OCI-LY7 (cell line): ENCODE measurements at regions not wholly inside any gene's neighbourhood (a gene's known extent, or its start where the extent isn't known, plus 50 kb on each side); places are given as distances from the start of the nearest gene placed in this dataset.

Source experiments
- BruUV-seq: library from RNA; stranded (reverse); fragments of 400-500 nt; replicated peaks from 2 replicates; lab custom pipeline; 2021; lab: Mats Ljungman, UMichigan
- CTCF ChIA-PET: fragments of 300-600 bp; sonication (Branson Sonifier 250); formaldehyde crosslinking; loops from one replicate; lab custom pipeline; 2022; ENCODE audit warnings: antibody characterized with exemption; ENCODE audit not compliant: unreplicated experiment; lab: Charles Lee
- POLR2A ChIA-PET: fragments of 300-600 bp; sonication (Branson Sonifier 250); formaldehyde crosslinking; loops from one replicate; lab custom pipeline; 2022; ENCODE audit warnings: antibody characterized with exemption; lab: Charles Lee
- DNase-seq: peaks from one replicate; pipeline ENCODE4 v3.0.0-alpha.2; 2015; ENCODE audit warnings: low spot score
- H2AFZ ChIP-seq: fragments of 200-600 bp; sonication (generic), shearing (Covaris generic); 2 replicates; pipeline ENCODE4 v1.6.1; 2014; ENCODE audit warnings: mild to moderate bottlenecking, antibody characterized with exemption, low read length, moderate library complexity
- H3K27ac ChIP-seq: fragments of 200-600 bp; sonication (generic); 2 replicates; pipeline ENCODE4 v1.5.1; 2014; ENCODE audit warnings: mixed run types, low read depth, mild to moderate bottlenecking, moderate library complexity, low read length, inconsistent platforms; ENCODE audit not compliant: poor library complexity, severe bottlenecking
- H3K36me3 ChIP-seq: fragments of 200-600 bp; sonication (generic); 2 replicates; pipeline ENCODE4 v1.6.1; 2014; ENCODE audit warnings: mild to moderate bottlenecking, antibody characterized with exemption, low read length, moderate library complexity, mixed read lengths; ENCODE audit not compliant: insufficient read depth
- H3K4me1 ChIP-seq: fragments of 200-600 bp; sonication (generic); 2 replicates; pipeline ENCODE4 v1.5.1; 2014; ENCODE audit warnings: mild to moderate bottlenecking, low read length; ENCODE audit not compliant: insufficient read depth, poor library complexity, severe bottlenecking
- H3K4me2 ChIP-seq: fragments of 200-600 bp; sonication (generic); 2 replicates; pipeline ENCODE4 v1.6.1; 2014; ENCODE audit warnings: mild to moderate bottlenecking, low read length
- H3K4me3 ChIP-seq: fragments of 200-600 bp; sonication (generic); 2 replicates; pipeline ENCODE4 v1.5.1; 2014; ENCODE audit warnings: mild to moderate bottlenecking, low read depth, low read length; ENCODE audit not compliant: poor library complexity, severe bottlenecking
- H3K79me2 ChIP-seq: fragments of 200-600 bp; sonication (generic); 2 replicates; pipeline ENCODE4 v1.6.1; 2016; ENCODE audit warnings: low read depth, mild to moderate bottlenecking, low read length, moderate library complexity, mixed read lengths; ENCODE audit not compliant: insufficient read depth
- H3K9me2 ChIP-seq: fragments of 200-600 bp; sonication (generic); 2 replicates; pipeline ENCODE4 v1.6.1; 2016; ENCODE audit warnings: mild to moderate bottlenecking, low read length, mixed read lengths; ENCODE audit not compliant: insufficient read depth
- H3K9me3 ChIP-seq: fragments of 200-600 bp; sonication (generic); 2 replicates; pipeline ENCODE4 v1.6.1; 2014; ENCODE audit warnings: mild to moderate bottlenecking, mixed run types, low read length, mixed read lengths
- H4K20me1 ChIP-seq: fragments of 200-600 bp; sonication (generic); 2 replicates; pipeline ENCODE4 v1.6.1; 2014; ENCODE audit warnings: mild to moderate bottlenecking, antibody characterized with exemption, low read length, moderate library complexity, mixed read lengths; ENCODE audit not compliant: insufficient read depth
- EZH2phosphoT487 ChIP-seq: fragments of 200-600 bp; sonication (generic); IDR thresholded peaks from 2 replicates; pipeline ENCODE4 v1.6.1; 2018; ENCODE audit warnings: low read depth, borderline replicate concordance, mild to moderate bottlenecking, mixed run types, antibody characterized with exemption, low read length, moderate library complexity, mixed read lengths
- intact Hi-C: fragments of 100-400 bp; cut with micrococcal nuclease; formaldehyde crosslinking; loops from one replicate; pipeline ENCODE4 v1.10.0; 2022; ENCODE audit not compliant: unreplicated experiment
- TF ChIP-seq, protein P1 (sequence below): fragments of 200-600 bp; sonication (generic); conservative IDR thresholded peaks from 2 replicates; pipeline ENCODE4 v1.5.1; 2014; ENCODE audit warnings: mild to moderate bottlenecking, antibody characterized with exemption, low read length, moderate library complexity, mixed read lengths

GRCh38 chr16:54346041-54346440, 59.5 kb upstream of the IRX3 start:
- Histone ChIP-seq H2AFZ (no peak overlapping the region), H3K4me3 (no peak overlapping the region), H3K9me3 (no peaks in the 10 kb centered on the region), H3K4me1 (no peaks in the 10 kb centered on the region), H4K20me1 (no peaks in the 10 kb centered on the region), H3K27ac (no peak overlapping the region), H3K36me3 (no peaks in the 10 kb centered on the region), H3K4me2 (no peak overlapping the region), H3K79me2 (no peaks in the 10 kb centered on the region), H3K9me2 (no peaks in the 10 kb centered on the region)
- ChIA-PET CTCF (no interaction called here), POLR2A (no interaction called here)
- intact Hi-C loops: no loop called here
- TF ChIP-seq, protein P1, sequence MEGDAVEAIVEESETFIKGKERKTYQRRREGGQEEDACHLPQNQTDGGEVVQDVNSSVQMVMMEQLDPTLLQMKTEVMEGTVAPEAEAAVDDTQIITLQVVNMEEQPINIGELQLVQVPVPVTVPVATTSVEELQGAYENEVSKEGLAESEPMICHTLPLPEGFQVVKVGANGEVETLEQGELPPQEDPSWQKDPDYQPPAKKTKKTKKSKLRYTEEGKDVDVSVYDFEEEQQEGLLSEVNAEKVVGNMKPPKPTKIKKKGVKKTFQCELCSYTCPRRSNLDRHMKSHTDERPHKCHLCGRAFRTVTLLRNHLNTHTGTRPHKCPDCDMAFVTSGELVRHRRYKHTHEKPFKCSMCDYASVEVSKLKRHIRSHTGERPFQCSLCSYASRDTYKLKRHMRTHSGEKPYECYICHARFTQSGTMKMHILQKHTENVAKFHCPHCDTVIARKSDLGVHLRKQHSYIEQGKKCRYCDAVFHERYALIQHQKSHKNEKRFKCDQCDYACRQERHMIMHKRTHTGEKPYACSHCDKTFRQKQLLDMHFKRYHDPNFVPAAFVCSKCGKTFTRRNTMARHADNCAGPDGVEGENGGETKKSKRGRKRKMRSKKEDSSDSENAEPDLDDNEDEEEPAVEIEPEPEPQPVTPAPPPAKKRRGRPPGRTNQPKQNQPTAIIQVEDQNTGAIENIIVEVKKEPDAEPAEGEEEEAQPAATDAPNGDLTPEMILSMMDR: no peak
- no peak for TF ChIP-seq EZH2phosphoT487
- no TSS peak for BruUV-seq
- DNase-seq: no peak

GRCh38 chr16:54344646-54345630, 58.4 kb upstream of the IRX3 start:
- H3K4me2 ChIP-seq: no peak overlapping the region
- no peak overlapping the region for H2AFZ ChIP-seq
- BruUV-seq: no TSS peak
- no peaks in the 10 kb centered on the region for H3K9me3 ChIP-seq
- no peak overlapping the region for H3K4me3 ChIP-seq
- no peak for TF ChIP-seq EZH2phosphoT487
- TF ChIP-seq, protein P1: no peak
- no peak overlapping the region for H3K27ac ChIP-seq
- DNase-seq: no peak
- no peaks in the 10 kb centered on the region for H3K4me1 ChIP-seq
- H3K36me3 ChIP-seq: no peaks in the 10 kb centered on the region
- intact Hi-C loops: no loop called here
- H4K20me1 ChIP-seq: no peaks in the 10 kb centered on the region
- ChIA-PET CTCF (no interaction called here), POLR2A (interaction anchor here (0.7 kb wide), 2 partner anchors 101 to 1504 kb away, joined by 5 to 6 read pairs; no protein-coding TSS in a partner anchor)
- no peaks in the 10 kb centered on the region for H3K9me2 ChIP-seq
- no peaks in the 10 kb centered on the region for H3K79me2 ChIP-seq

DNA sequence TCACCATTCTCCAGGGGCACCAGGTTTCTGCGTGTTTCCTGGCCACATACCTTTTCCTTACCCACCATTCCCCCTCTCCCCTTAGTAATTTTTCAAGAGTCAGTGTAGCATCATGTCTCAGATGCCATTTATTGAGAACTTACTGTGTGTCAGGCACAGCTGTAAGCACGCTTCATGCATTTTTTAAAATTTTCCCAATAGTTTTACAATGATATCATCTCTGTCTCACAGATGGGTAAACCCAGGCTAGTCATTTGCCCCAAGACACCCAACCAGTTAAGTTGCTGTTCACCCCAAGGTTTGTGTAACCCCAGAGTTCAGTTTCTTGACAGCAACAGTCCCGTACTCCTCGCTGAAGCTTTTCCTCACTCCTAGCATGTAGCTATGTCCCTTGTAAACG, 56.4 kb upstream of the IRX3 start:
- Histone ChIP-seq H4K20me1 (no peaks in the 10 kb centered on the region), H3K27ac (no peak overlapping the region), H3K4me3 (no peak overlapping the region), H3K9me2 (no peaks in the 10 kb centered on the region), H3K4me1 (no peaks in the 10 kb centered on the region), H2AFZ (no peak overlapping the region), H3K36me3 (no peaks in the 10 kb centered on the region), H3K4me2 (no peak overlapping the region), H3K9me3 (no peaks in the 10 kb centered on the region), H3K79me2 (no peaks in the 10 kb centered on the region)
- no peak for DNase-seq
- POLR2A ChIA-PET: no interaction called here
- BruUV-seq: no TSS peak
- intact Hi-C loops: no loop called here
- CTCF ChIA-PET: no interaction called here
- TF ChIP-seq, protein P1: no peak
- TF ChIP-seq EZH2phosphoT487: no peak
